B cell (primary cell): ENCODE measurements at regions not wholly inside any gene's neighbourhood (a gene's known extent, or its start where the extent isn't known, plus 50 kb on each side); places are given as distances from the start of the nearest gene placed in this dataset.

Experiments used
- ATAC-seq: fragments of 200-7000 bp; cut with Tn5 transposase; one replicate; pipeline ENCODE4 v1.10.0; 2021; ENCODE audit warnings: low read depth, mild to moderate bottlenecking, moderate number of reproducible peaks, moderate library complexity
- CTCF ChIA-PET: fragments of 350-600 bp; sonication (Branson Sonifier 250); formaldehyde crosslinking; loops from one replicate; lab custom pipeline; 2021; ENCODE audit warnings: antibody characterized with exemption, inconsistent platforms; lab: Charles Lee
- POLR2A ChIA-PET: fragments of 350-600 bp; sonication (Branson Sonifier 250); formaldehyde crosslinking; loops from one replicate; lab custom pipeline; 2021; ENCODE audit warnings: antibody characterized with exemption; lab: Charles Lee
- DNase-seq: peaks from one replicate; pipeline ENCODE4 v3.0.0; 2013
- H2AFZ ChIP-seq: 2 replicates; pipeline ENCODE4 v1.6.1; 2012; ENCODE audit warnings: mild to moderate bottlenecking, low read depth, low read length; ENCODE audit not compliant: insufficient read depth, poor library complexity, severe bottlenecking
- H3K27ac ChIP-seq, 2 donors: 1 replicate in 1 of 2; 2 replicates in 1 of 2; pipeline ENCODE4 v1.5.1; 2012 to 2013; ENCODE audit warnings: low read length in 2 of 2, mild to moderate bottlenecking in 2 of 2, moderate library complexity in 1 of 2
- H3K27me3 ChIP-seq, 4 experiments: fragments of 200-600 bp in 1 of 4; sonication (generic) in 1 of 4; replicated peaks in 1 of 4; 1 replicate in 2 of 4; 2 replicates in 2 of 4; pipeline versions ENCODE4 v1.6.1 to v1.7.0; 2013 to 2016; ENCODE audit warnings: low read length in 3 of 4, mild to moderate bottlenecking in 2 of 4, mixed read lengths in 1 of 4, moderate library complexity in 1 of 4; ENCODE audit not compliant: insufficient read depth in 4 of 4, control insufficient read depth in 3 of 4; ENCODE audit errors: control extremely low read depth in 1 of 4
- H3K36me3 ChIP-seq, 2 experiments: replicated peaks in 1 of 2; 1 replicate in 1 of 2; 2 replicates in 1 of 2; pipeline versions ENCODE4 v1.6.1 to v1.7.1; 2013; ENCODE audit warnings: low read length in 1 of 2; ENCODE audit not compliant: insufficient read depth in 2 of 2, control insufficient read depth in 1 of 2; ENCODE audit errors: control extremely low read depth in 1 of 2, extremely low read depth in 1 of 2
- H3K4me1 ChIP-seq, 2 donors: fragments of 200-600 bp in 1 of 2; sonication (generic) in 1 of 2; 1 replicate in 1 of 2; 2 replicates in 1 of 2; pipeline versions ENCODE4 v1.5.1 to v1.6.1; 2013 to 2017; ENCODE audit warnings: low read length in 2 of 2; ENCODE audit not compliant: control insufficient read depth in 2 of 2, insufficient read depth in 2 of 2
- H3K4me2 ChIP-seq: replicated peaks from 2 replicates; pipeline ENCODE3; 2012; ENCODE audit warnings: mild to moderate bottlenecking, low read depth, low read length; ENCODE audit not compliant: poor library complexity, severe bottlenecking
- H3K4me3 ChIP-seq, 5 experiments: fragments of 200-600 bp in 1 of 5; sonication (generic) in 1 of 5; 1 replicate in 3 of 5; 2 replicates in 2 of 5; pipeline versions ENCODE4 v1.5.1 to v1.7.0; 2011 to 2016; ENCODE audit warnings: low read length in 4 of 5, mild to moderate bottlenecking in 4 of 5, low read depth in 2 of 5, control low read depth in 1 of 5, moderate library complexity in 1 of 5; ENCODE audit not compliant: insufficient read depth in 1 of 5; ENCODE audit errors: control extremely low read depth in 1 of 5, extremely low read depth in 1 of 5
- H3K79me2 ChIP-seq: fragments of 200-600 bp; sonication (generic); one replicate; pipeline ENCODE4 v1.6.0; 2016; ENCODE audit warnings: low read length; ENCODE audit not compliant: control insufficient read depth, insufficient read depth
- H3K9ac ChIP-seq: fragments of 200-600 bp; sonication (generic); 2 replicates; pipeline ENCODE4 v1.6.1; 2017; ENCODE audit warnings: mild to moderate bottlenecking, low read length, moderate library complexity
- H3K9me3 ChIP-seq, 3 donors: one replicate each; pipeline versions ENCODE4 v1.6.1 to v1.7.1; 2013; ENCODE audit warnings: low read length in 2 of 3; ENCODE audit not compliant: control insufficient read depth in 2 of 3, insufficient read depth in 1 of 3; ENCODE audit errors: control extremely low read depth in 1 of 3
- H4K20me1 ChIP-seq: 2 replicates; pipeline ENCODE4 v1.6.0; 2012; ENCODE audit warnings: mild to moderate bottlenecking, low read length; ENCODE audit not compliant: insufficient read depth, control insufficient read depth, poor library complexity, severe bottlenecking
- H3K27ac Mint-ChIP-seq: one replicate; pipeline ENCODE4 v1.8.0; 2021; ENCODE audit warnings: mixed read lengths
- H3K27me3 Mint-ChIP-seq: one replicate; pipeline ENCODE4 v1.8.0; 2021; ENCODE audit warnings: mixed read lengths
- H3K4me1 Mint-ChIP-seq: one replicate; pipeline ENCODE4 v1.8.0; 2021; ENCODE audit warnings: mixed read lengths
- H3K4me3 Mint-ChIP-seq: one replicate; pipeline ENCODE4 v1.8.0; 2021; ENCODE audit warnings: mixed read lengths
- H3K9me3 Mint-ChIP-seq: one replicate; pipeline ENCODE4 v1.8.0; 2022; ENCODE audit warnings: mixed read lengths; ENCODE audit not compliant: insufficient read depth
- CTCF ChIP-seq: fragments of 200-600 bp; IDR thresholded peaks from one replicate; pipeline ENCODE4 v1.8.0; 2022; ENCODE audit warnings: antibody characterized with exemption, mild to moderate bottlenecking
- EZH2 ChIP-seq: IDR thresholded peaks from 2 replicates; pipeline ENCODE4 v1.6.1; 2012; ENCODE audit warnings: borderline replicate concordance, low read depth, mild to moderate bottlenecking, moderate library complexity, low read length; ENCODE audit not compliant: insufficient read depth, poor library complexity, severe bottlenecking
- WGBS: methylation state at CpG from one replicate; pipeline ENCODE4 v1.1.5; 2013; ENCODE audit warnings: missing lambda C conversion rate; ENCODE audit not compliant: insufficient coverage; 5-methylcytosine and 5-hydroxymethylcytosine counted together
- intact Hi-C: fragments of 100-400 bp; cut with micrococcal nuclease; formaldehyde crosslinking; loops from one replicate; pipeline ENCODE4 v1.10.0; 2022

- DNase-seq, result no peak
- Mint-ChIP-seq H3K4me1 (no peaks in the 10 kb centered on the region), H3K27ac (no peak overlapping the region), H3K9me3 (no peaks in the 10 kb centered on the region), H3K27me3 (no peaks in the 10 kb centered on the region), H3K4me3 (no peak overlapping the region)
- TF ChIP-seq CTCF (no peak), EZH2 (no peak)
- H4K20me1 ChIP-seq, result no peaks in the 10 kb centered on the region
- CTCF ChIA-PET, result no interaction called here
- H2AFZ ChIP-seq, result no peak overlapping the region
- H3K27me3 ChIP-seq, result no peaks in the 10 kb centered on the region
- ATAC-seq, result no peak
- POLR2A ChIA-PET, result no interaction called here
- no peaks in the 10 kb centered on the region for H3K79me2 ChIP-seq
- WGBS, result no CpG with 5 or more reads among the region's 3 CpGs
- H3K27ac ChIP-seq, result no peak overlapping the region
- no peaks in the 10 kb centered on the region for H3K9me3 ChIP-seq
- no peaks in the 10 kb centered on the region for H3K36me3 ChIP-seq
- H3K4me2 ChIP-seq, result no peak overlapping the region
- intact Hi-C loops, result no loop called here
- no peaks in the 10 kb centered on the region for H3K4me1 ChIP-seq
- H3K9ac ChIP-seq, result no peak overlapping the region
- H3K4me3 ChIP-seq, result no peak overlapping the region
Observed at GRCh38 chr5:8682381-8682780, 813.4 kb downstream of the MTRR start.

GRCh38 chr5:8683496-8683895 is 814.5 kb downstream of the MTRR start:
- Histone ChIP-seq H3K36me3 (no peaks in the 10 kb centered on the region), H3K9me3 (no peaks in the 10 kb centered on the region), H3K4me3 (no peak overlapping the region), H2AFZ (no peak overlapping the region), H3K4me2 (no peak overlapping the region), H3K27me3 (no peaks in the 10 kb centered on the region), H3K4me1 (no peaks in the 10 kb centered on the region), H3K27ac (no peak overlapping the region), H4K20me1 (no peaks in the 10 kb centered on the region), H3K9ac (no peak overlapping the region), H3K79me2 (no peaks in the 10 kb centered on the region)
- intact Hi-C loops, result no loop called here
- Mint-ChIP-seq H3K9me3 (no peaks in the 10 kb centered on the region), H3K27me3 (no peaks in the 10 kb centered on the region), H3K4me1 (no peaks in the 10 kb centered on the region), H3K27ac (no peak overlapping the region), H3K4me3 (no peak overlapping the region)
- POLR2A ChIA-PET, result no interaction called here
- CTCF ChIA-PET, result no interaction called here
- no peak for DNase-seq
- no peak for ATAC-seq
- no CpG with 5 or more reads among the region's 2 CpGs for WGBS
- TF ChIP-seq EZH2 (no peak), CTCF (no peak)
